GM19035 (cell line): ENCODE measurements at regions not wholly inside any gene's neighbourhood (a gene's known extent, or its start where the extent isn't known, plus 50 kb on each side); places are given as distances from the start of the nearest gene placed in this dataset.
"Not testable (repeated sequence)": the region's sequence is repeated elsewhere in the genome, so short reads cannot be mapped to it uniquely, and the experiment has no call there.

ENCODE experiments used
- ATAC-seq: cut with Tn5 transposase; IDR thresholded peaks from one replicate; pipeline ENCODE4 v1.9.1; 2021; ENCODE audit not compliant: unreplicated experiment

DNA sequence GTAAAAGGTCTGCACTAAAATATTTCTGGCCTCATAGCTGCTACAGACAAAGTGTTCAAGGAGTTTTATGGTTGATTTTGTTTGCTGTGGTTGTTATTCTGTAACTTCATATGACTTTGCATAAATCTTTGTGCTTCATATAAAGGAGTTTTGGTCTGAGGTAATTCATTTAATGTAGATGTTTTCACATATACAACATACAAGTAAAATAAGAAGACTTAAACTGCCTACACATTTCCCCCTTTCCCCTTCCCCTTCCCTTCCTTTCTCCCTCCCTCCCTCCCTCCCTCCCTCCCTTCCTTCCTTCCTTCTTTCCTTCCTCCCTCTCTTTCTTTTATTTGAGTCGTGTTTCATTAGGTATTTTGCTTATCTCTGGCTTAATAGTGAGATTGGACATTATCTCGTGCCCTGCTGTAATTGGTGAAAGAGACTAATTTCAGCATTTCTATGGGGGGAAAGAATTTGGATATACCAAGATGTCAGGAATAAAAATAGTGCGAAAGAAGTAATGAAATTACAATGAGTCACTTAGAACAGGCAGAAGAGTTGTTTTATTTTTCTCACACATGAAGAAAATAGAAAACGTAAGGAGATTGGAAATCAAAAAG is 144.9 kb upstream of the MAD2L1 start:
- ATAC-seq, result no peak

DNA sequence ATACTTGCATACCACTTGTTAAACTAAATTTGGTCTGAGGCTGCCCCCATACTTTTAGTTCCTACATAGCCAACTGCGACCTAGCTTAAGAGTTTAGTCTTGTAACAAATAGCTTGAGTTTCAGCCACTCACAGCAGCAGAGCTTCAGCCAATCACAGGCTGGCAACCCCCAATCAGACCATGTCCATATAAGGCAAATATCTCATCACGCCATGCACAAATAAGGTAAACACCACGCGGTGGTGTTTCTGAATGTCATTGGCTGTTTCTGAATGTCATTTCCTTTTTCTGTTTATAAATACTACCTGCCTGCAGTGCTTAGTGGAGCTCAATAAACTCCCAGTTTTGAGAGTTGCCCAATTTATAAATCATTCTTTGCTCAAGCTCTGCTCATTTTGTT is 143.1 kb upstream of the MAD2L1 start:
- ATAC-seq, result no peak

DNA sequence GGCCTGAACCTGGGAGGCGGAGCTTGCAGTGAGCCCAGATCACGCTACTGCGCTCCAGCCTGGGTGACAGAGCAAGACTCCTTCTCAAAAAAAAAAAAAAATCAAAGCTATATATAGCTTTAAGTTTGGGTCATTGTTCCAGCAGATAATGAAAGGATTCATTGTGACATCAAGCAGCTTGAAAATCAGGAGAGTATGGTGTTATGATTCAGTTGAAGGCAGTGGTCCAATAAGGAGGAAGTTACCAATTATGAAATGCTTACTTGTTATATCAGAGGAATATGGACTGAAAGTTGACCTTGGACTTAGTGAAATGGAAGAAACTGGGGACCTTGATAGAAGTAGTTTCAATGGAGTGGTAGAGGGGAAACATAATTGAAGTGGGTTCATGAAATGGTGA is 140.4 kb upstream of the MAD2L1 start:
- ATAC-seq, result no peak

DNA sequence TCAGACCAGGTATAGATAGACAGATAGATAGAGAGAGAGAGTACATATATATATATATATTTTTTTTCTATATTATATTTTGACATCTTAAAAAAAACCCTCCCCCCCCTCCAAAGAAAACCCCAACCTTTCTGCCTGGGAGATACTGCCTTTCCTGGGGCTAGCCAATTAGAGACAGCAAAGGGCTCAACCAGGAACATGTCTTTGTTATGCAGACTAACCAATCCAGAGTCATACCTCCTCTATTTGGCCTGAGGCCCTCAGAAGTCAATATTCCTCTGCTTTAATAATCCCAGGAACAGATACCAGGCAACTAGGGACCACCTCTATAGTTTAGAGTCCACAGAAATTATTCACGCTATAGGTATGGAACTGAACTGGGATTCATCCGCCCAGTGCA is 135.6 kb upstream of the MAD2L1 start:
- ATAC-seq, result no peak

DNA sequence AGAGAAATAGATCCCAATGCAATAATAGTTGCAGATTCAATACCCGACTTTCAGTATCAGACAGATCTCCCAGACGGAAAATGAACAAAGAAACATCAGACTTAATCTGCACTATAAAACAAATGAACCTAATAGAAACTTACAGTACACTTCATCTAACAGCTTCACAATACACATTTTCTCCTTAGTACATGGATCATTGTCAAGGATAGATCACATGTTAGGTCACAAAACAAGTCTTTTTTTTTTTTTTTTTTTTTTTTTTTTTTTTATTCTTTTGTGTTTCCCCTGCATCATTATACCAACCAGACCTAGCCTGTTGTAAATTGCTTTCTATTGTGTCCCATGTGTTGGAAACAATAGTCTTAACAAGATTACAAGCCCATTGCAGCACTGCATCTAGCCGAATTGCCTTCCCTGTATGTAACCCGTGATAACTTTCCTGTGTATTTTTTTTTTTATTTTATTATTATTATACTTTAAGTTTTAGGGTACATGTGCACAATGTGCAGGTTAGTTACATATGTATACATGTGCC is 134.0 kb upstream of the MAD2L1 start:
- ATAC-seq, result not testable (repeated sequence)

DNA sequence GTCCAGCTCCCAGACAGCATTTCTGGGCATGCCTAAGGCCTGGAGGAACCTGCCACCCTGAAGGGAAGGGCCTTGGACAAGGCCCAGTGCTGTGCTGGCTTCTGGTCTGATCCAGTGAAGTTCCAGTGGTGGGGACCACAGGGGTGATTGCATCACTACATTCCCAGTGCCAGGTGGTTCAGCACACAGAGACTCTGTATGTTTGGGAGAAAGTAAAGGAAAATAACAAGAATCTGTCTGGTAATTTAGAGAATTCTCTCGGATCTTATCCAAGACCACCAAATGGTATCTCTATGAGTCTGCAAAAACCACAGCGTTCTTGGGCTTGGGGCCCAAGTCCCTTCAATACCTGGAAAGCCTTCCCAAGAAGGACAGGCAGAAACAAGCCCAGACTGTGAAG is 131.8 kb upstream of the MAD2L1 start:
- no peak for ATAC-seq

DNA sequence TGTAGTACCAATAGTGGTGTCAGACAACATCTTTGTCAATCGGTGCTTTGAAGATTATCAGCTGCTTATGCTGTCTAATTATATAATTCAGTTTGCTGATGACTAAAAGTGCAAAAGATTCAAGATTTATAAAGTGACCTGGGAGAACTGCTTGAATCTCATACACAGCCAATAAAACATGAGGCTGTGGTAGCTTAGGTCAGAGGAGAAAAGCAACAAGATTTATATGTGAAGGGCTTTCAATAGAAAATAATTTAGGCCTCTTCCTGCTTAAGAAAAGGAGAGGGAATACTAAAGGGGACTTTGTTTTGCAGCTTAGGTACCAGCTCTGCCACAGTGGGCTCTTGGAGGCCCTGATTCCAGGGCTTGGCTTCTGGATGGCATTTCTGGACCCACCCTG is 111.0 kb upstream of the MAD2L1 start:
- ATAC-seq, result no peak

DNA sequence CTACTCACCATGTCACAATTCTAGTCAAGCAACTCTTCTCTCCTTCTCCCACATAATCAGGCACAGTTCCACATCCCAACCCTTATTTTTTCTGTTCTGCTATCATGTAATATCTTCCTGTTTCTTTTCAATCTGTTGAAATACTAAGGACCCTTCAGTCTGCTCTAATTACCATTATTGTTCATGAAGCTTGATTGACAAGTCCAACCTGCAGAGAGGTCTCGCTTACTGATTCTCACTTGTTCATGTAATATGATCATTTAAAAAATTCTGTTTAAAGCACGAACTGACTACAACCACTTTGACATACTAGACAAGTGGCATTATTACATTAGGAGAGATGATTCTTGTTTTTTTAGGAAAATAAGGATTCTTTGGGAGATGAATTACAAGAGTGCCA is 108.6 kb upstream of the MAD2L1 start:
- no peak for ATAC-seq

DNA sequence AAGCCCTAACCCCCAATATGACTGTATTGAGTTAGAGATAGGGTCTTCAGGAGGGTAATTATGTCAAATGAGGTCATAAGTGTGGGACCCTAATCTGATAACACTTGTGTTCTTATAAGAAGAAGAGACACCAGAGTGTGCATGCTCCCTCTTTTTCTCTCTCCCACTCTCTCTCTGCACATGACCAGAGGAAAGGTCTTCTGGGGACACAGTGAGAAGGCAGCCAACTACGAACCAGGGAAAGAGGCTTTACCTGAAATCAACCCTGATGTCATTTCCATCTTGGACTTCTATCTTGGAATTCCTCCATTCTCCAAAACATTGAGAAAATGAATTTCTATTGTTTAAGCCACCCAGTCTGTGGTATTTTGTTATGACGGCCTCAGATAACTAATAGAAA is 97.2 kb upstream of the MAD2L1 start:
- ATAC-seq, result no peak

DNA sequence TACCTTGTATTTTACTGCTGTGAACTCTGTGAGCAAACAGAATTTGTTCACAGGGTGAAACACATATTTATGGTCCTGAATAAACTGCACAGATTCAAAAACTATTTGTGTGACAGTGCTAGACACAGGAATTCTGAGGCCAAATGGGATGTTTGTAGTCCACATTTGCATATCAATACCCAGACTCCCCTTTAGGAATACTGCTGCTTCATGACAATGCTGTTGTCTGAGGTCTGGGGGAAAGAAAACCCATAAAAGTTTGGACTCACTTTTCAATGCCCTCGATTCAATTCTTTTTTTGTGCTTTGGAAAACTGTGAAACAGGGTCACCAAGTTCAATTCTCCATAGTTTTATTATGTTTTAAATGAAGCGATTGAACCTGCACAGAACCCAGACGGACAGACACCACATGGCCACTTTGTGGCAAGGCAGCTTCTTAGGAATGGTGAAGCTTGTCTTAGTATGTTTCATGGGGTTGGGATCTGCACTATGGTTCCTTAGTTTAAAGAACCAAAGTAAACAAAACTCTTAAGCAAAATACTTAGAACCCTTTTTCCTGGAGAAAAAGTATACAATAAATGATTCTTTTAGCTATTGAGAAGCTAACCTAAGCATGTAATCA is 92.3 kb upstream of the MAD2L1 start:
- ATAC-seq, result no peak

DNA sequence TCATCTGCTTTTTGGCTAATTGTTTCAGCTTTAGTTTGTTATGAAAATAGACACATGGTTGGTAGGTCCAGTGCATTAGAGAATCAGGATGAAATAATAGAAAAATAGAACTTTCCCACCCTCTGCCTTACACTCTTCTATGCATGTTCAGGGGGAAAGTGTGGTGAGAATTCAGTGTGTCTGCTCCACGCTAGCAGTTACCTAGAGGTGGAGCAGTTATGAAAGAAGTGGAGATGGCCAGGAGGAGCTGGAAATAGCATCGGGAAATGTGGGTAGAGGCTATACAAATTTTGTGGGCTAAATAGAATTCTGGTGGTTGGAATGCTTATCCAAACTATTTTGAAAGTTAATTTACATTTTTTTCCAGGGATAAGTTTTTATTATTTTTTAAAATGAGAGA is 91.4 kb upstream of the MAD2L1 start:
- ATAC-seq, result no peak

DNA sequence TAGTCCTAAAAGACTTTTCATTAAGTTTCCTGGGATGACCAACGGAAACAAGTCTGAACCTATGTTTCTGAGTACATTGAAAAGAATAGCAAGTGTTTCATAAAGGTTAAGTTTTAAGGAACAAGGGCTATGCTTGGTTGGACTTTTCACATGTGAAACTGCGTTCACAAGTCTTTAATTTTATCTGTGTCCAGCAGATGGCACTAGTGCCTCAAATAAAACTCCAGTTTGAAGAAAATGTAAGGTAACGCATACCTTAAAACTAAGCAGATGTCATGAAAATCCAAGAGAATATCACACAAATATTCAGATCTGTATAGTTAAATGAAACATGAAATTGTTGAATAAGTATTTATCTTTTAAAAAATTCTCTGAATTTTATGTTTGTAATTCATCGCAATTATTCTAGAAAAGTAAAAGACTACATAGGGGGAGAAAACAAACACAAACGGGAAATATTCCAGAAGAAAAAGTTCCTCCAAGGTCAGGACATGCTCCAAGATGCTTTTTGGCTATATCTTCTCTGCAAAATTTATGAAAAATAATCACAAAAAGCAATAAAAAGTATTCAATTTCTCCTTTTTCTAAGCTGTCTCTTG is 89.6 kb upstream of the MAD2L1 start:
- peak; percentile 83 for ATAC-seq

DNA sequence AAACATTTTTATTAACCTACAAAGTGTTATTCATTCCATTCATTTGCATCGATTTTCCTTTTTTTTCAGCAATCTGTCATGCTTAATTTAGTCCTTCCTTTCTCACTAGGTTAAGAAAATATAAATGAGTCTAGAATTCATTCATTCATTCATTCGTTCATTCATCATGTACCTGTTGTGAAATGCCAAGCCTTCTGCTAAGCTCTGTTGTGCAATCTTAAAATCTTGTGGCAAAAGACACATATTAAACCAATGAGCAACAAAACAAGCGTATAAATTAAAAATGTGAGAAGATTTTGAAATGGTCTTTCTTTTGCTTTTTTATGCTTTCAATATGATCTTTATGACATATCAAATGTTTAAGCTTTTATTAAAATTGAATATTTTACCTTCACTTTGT is 88.6 kb upstream of the MAD2L1 start:
- no peak for ATAC-seq

DNA sequence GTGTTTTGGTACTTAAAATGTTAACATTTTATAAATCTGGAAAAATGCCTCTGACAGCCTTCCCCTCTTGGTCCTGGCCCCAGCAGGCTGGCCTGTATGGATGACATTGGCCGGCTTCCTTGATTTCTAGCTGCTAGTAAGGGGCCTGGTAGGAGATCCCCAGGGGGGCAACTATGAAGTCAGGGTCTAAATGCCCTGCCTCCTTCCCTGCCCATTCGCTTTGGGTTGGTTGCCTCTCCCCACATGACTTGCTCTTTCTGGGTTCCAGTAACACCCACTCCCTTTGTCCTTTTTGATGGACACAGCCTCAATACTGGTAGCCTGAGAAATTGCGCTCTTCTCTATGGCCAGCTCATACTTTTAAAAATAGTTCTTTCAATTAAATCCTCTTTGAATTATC is 78.0 kb upstream of the MAD2L1 start:
- no peak for ATAC-seq

DNA sequence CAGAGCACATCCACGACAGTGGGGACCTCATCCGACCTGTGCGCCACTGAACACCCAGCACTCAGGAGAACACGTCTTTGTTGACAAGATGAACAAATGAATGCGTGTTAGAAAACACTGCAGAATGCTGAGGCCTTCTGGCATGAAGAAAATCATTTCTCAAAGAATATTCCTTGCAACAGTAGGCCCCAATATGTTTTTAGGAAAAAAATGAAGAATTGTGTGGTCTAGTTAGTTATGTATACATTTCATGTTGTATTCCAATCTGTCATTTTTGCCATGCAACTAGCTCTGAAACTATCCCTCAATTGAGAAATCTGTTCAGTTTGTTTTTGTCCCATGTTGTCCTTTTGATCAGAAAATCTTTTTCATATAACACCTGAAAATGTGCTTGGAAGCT is 77.4 kb upstream of the MAD2L1 start:
- ATAC-seq, result no peak

DNA sequence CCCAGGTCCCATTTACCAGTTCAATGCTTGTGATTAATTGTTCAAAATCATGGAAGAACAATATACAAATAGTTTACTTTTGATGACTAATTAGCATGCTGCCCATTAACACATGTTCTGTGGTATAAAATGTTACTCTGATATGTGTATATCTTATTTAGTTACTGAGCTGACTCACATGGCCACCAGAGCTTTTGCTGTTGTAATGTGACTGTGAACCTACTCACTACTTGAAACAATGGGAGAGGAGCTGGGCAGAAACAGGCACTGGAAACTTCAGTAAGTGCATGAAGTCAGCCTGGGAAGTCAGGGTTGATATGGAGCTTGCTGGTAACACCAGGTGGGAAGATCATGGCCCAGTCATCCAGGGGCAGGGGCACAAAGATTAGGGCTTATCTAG is 72.7 kb upstream of the MAD2L1 start:
- no peak for ATAC-seq

DNA sequence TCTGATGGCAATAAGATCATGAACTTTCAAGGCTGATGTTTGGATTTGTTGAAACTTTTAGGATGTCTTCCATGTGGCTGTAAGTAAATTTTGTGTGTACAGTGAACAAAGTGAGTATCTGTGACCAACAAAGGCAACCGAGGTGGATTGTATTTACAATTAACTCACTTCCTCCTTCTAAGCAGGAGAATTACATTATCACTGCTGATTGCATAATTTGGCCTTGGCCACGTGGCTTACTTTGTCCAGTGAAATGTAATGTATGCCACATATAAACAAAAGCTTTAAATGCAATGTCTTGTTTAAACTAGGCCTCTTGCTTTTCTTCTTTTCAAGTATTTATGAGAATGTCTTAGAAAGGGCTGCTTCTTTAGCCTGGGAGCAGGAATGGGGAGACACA is 66.3 kb upstream of the MAD2L1 start:
- ATAC-seq, result no peak

DNA sequence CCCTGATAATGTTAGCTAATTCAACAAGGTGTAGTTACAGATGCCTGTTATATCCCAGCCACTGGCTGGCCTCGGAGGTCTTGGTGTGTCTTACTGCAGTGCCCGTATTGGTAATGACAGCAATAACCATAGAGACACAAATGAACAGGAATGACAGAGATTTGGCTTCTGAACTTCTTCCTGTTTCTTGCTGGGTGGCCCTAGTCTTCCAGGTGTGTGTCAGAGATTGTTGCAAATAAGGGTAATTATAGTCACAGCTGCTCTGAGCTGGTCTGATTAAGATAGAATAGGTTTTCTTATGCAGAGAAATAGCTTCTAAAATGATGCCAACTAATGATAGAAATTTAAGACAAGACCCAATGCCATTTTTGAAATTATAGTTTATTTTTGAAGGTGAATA is 64.1 kb upstream of the MAD2L1 start:
- ATAC-seq, result no peak
